AG09309 (cell line): ENCODE measurements at regions not wholly inside any gene's neighbourhood (a gene's known extent, or its start where the extent isn't known, plus 50 kb on each side); places are given as distances from the start of the nearest gene placed in this dataset.

Experiments
- DNase-seq: peaks from one replicate; pipeline ENCODE4 v3.0.0-alpha.2; 2010; ENCODE audit warnings: low read depth
- H3K4me3 ChIP-seq: 2 replicates; pipeline ENCODE4 v1.5.1; 2011; ENCODE audit warnings: mild to moderate bottlenecking, low read depth, low read length, moderate library complexity; ENCODE audit not compliant: control insufficient read depth
- TF ChIP-seq, protein P1 (sequence below): IDR thresholded peaks from 2 replicates; pipeline ENCODE4 v1.5.1; 2011; ENCODE audit warnings: mild to moderate bottlenecking, low read depth, low read length, inconsistent platforms; ENCODE audit not compliant: insufficient read depth, control insufficient read depth; ENCODE audit errors: missing control alignments

DNA sequence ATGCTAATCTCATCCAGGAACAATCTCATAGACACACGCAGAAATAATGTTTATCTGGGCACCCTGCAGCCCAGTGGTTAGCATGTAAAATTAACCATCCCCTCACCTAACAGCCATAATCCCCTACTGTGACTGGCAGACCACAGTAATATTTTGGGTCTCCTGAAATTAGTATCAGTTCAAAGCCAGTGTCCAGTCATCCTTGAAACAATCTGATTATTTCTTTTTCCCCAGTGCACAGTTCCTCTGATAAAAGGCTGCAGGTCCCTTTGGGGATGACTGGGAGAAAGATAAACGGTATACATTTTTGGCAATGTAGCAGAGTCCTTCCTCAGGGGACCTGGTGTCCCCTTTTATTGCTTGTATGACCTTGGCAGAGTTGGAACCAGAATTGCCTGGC lies 50.4 kb upstream of the CYSLTR2 start:
- TF ChIP-seq, protein P1, sequence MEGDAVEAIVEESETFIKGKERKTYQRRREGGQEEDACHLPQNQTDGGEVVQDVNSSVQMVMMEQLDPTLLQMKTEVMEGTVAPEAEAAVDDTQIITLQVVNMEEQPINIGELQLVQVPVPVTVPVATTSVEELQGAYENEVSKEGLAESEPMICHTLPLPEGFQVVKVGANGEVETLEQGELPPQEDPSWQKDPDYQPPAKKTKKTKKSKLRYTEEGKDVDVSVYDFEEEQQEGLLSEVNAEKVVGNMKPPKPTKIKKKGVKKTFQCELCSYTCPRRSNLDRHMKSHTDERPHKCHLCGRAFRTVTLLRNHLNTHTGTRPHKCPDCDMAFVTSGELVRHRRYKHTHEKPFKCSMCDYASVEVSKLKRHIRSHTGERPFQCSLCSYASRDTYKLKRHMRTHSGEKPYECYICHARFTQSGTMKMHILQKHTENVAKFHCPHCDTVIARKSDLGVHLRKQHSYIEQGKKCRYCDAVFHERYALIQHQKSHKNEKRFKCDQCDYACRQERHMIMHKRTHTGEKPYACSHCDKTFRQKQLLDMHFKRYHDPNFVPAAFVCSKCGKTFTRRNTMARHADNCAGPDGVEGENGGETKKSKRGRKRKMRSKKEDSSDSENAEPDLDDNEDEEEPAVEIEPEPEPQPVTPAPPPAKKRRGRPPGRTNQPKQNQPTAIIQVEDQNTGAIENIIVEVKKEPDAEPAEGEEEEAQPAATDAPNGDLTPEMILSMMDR: no peak
- H3K4me3 ChIP-seq: no peak overlapping the region
- DNase-seq: no peak
